B cell (primary cell): ENCODE measurements at regions not wholly inside any gene's neighbourhood (a gene's known extent, or its start where the extent isn't known, plus 50 kb on each side); places are given as distances from the start of the nearest gene placed in this dataset.

Experiments
- EZH2 ChIP-seq: IDR thresholded peaks from 2 replicates; pipeline ENCODE4 v1.6.1; 2012; ENCODE audit warnings: borderline replicate concordance, low read depth, mild to moderate bottlenecking, moderate library complexity, low read length; ENCODE audit not compliant: insufficient read depth, poor library complexity, severe bottlenecking
- TF ChIP-seq, protein P1 (sequence below): fragments of 200-600 bp; IDR thresholded peaks from one replicate; pipeline ENCODE4 v1.8.0; 2022; ENCODE audit warnings: antibody characterized with exemption, mild to moderate bottlenecking

DNA sequence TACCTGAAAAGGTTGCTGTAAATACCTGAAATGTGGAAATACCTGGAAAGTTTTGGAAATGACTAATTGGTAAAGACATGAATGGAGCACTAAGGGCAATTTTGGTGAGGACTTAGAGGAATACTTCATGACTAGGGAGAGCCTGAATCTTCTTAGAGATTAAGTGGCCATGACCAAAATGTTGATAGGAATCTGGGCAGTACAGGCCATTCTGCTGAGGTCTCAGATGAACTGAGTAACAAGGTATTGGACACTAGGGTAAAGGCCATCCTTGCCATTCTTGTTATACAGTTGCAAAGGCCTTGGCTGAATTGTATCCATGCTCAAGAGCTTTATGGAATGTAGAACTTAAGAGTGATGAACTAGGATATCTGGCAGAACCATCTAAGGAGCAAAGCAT lies 742.9 kb upstream of the RAB6C start:
- TF ChIP-seq, protein P1, sequence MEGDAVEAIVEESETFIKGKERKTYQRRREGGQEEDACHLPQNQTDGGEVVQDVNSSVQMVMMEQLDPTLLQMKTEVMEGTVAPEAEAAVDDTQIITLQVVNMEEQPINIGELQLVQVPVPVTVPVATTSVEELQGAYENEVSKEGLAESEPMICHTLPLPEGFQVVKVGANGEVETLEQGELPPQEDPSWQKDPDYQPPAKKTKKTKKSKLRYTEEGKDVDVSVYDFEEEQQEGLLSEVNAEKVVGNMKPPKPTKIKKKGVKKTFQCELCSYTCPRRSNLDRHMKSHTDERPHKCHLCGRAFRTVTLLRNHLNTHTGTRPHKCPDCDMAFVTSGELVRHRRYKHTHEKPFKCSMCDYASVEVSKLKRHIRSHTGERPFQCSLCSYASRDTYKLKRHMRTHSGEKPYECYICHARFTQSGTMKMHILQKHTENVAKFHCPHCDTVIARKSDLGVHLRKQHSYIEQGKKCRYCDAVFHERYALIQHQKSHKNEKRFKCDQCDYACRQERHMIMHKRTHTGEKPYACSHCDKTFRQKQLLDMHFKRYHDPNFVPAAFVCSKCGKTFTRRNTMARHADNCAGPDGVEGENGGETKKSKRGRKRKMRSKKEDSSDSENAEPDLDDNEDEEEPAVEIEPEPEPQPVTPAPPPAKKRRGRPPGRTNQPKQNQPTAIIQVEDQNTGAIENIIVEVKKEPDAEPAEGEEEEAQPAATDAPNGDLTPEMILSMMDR = no peak
- no peak for TF ChIP-seq EZH2
